ENCODE measurements at regions not wholly inside any gene's neighbourhood (a gene's known extent, or its start where the extent isn't known, plus 50 kb on each side); places are given as distances from the start of the nearest gene placed in this dataset.

DNA sequence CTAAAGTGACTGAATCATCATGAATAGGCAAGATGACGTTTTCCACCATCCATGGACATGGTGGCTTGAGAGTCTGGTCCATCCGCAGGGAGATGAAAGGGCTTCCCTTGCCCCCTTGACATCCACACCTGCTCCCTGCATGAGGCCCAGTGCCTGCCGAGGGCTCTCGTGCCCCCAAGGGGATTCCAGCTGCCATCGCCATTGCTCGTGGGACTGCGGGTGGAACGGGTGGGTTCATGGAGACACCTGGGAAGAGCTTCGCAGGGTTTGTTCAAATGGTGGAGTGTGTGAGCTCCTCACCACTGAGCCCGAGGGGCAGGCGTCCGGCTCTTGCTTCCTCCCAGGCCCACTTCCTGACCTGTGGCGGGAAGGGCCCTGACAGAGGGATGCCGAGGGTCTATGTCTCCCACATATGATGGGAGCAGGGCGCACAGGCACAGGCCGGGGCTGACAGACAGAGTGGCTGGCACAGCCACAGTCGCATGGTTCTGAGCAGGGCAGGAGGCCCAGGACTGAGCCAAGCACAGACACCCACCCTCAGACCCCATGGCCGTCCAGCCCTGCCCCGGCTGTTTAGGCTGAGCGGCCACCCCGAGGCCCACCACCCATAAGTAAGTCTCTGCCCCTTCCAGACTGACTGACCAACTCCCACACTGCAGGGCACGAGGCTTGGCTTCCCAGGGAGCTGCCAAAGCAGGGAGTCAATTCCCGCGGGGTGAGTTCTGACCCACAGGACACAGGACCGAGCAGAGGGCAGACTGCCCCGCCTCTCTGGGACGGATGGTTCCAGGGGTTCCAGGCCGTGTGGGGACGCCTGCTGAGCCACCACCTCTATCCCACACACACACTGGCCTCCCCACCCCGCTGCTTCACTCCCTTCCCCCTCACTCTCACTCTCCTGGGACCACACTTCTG, 70.0 kb upstream of the PPP1R26 start:
- no peak for TF ChIP-seq EZH2 (IDR thresholded peaks at IDR 0.05; ENCODE audit: borderline replicate concordance, insufficient read depth, low read depth, low read length, poor library complexity, severe bottlenecking)
- TF ChIP-seq, protein P1, sequence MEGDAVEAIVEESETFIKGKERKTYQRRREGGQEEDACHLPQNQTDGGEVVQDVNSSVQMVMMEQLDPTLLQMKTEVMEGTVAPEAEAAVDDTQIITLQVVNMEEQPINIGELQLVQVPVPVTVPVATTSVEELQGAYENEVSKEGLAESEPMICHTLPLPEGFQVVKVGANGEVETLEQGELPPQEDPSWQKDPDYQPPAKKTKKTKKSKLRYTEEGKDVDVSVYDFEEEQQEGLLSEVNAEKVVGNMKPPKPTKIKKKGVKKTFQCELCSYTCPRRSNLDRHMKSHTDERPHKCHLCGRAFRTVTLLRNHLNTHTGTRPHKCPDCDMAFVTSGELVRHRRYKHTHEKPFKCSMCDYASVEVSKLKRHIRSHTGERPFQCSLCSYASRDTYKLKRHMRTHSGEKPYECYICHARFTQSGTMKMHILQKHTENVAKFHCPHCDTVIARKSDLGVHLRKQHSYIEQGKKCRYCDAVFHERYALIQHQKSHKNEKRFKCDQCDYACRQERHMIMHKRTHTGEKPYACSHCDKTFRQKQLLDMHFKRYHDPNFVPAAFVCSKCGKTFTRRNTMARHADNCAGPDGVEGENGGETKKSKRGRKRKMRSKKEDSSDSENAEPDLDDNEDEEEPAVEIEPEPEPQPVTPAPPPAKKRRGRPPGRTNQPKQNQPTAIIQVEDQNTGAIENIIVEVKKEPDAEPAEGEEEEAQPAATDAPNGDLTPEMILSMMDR (IDR thresholded peaks at IDR 0.05), result no peak
